GM19372 (cell line): ENCODE measurements at regions not wholly inside any gene's neighbourhood (a gene's known extent, or its start where the extent isn't known, plus 50 kb on each side); places are given as distances from the start of the nearest gene placed in this dataset.

Source experiments
- ATAC-seq: cut with Tn5 transposase; IDR thresholded peaks from one replicate; pipeline ENCODE4 v1.9.1; 2021; ENCODE audit warnings: mild to moderate bottlenecking, low read depth, moderate library complexity; ENCODE audit not compliant: unreplicated experiment

DNA sequence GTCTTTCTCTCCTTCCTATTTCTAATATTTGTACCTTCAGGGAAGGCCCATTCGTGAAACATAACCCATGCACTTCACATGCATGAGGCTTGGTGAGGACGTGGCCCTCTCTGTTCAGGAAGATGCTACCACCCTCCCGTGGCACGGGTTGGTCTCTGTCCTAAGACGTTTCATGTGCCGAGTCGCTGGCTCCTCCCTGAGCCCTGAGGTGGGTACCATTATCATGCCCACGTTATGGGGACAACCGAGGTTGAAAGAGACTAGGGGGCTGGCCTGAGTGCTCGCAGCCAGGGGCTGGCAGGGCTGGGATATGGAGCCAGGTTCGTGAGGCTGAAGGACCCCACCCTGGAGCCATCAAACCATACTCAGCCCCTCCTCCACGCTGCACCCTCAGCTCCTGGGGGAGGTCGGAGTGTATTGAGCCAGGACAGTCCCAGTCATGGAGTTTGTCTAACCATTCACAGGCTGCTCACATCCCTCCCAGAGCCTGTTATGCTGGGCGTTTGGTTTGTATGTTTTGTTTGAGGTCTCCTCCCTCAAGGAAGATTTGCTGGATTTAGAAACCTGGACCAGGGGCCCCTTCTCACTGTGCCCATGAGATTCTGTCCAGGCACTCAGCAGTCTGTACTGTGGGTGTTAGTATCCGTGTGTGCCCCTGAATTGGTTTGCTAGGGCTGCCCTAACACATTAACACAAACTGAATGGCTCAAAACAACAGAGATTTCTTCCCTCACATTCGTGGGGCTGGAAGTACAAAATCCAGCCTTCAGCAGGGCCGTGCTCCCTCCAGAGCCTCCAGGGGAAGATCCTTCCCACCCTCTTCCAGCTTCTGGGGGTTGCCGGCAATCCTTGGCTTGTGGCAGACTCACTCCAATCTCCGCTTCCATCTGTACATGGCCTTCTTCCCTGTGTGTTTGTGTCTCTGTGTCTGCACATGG is 88.3 kb downstream of the ANKRD60 start:
- ATAC-seq: no peak

DNA sequence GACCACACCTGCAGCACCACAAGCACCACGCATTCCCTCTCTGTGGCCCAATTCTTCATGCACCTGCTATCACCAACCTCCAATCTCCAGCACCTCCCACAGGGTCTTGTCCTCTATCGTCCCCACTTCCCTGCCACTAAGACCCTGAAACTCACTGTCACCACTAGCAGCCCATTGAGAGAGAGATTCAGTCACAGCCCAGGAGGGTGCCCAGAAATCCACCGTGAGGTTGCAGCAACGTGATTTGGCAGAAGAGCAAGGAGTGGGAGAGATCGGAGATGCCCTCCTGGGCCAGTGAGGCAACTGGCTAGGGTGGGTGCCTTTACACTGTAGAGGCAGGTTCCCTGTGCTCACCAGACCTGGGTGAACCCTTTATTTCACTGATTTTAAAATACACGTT is 90.1 kb downstream of the ANKRD60 start:
- ATAC-seq: no peak

DNA sequence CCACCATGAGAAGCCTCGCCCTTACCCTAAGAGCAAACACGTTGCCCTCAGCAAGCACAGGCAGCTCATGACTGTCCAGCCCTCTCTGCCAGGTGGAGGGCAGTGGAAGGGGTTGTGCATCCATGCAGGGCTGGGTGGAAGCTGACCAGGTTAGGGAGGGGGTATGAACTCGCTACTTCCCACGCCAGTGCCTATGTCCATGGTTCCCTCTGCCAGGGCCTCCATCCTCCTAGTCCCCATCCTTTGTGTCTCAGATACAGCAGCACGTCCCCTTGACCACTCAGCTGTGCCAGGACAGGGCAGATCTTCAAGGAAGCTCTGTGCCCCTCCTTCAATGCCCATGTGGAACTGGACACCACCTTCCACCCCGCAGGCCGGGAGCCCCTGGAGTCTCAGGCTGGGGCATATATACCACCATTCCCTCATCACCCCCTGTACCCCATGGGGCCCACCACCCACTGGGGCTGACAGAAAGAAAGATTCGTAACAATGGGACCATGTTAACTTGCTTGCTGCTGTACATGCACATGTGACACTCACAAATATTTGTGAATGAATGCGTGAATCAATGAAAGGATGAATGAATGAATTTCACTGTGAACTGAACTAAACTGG is 90.7 kb downstream of the ANKRD60 start:
- ATAC-seq: no peak

DNA sequence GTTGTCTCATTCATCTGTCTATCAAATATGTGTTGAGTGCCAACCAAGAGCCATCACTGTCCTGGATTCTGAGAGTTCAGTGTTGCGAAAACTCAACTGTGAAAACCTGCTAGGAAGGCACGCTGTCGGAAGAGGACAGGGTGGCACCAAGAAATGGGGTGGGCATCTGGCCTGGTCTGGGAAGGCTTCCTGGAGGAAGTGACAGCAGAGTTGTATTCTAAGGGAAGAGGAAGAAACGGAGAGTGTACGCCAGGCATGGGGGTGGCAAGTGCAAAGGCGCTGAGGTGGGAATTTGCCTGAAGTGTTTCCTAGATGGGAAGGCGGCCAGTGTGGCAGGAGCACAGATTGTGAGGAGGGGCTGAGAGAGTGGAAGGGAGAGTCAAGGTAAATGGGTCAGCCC is 91.2 kb downstream of the ANKRD60 start:
- ATAC-seq: no peak

DNA sequence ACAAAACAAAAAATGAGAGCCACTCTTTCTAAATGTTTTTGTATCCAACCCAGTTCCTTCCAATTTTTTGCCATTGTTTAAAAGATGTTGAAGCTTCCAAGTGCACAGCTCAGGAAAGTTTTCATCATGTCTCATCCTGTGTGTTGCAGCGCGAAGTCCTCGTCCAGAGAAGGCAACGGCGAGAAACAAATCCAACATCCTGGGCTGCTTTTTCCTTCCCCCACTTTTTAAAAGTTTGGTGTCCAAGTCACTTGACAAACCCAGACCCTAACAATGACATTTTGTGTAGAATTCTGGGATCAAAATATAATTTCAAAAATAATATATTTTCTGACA is 92.3 kb downstream of the ANKRD60 start:
- no peak for ATAC-seq

DNA sequence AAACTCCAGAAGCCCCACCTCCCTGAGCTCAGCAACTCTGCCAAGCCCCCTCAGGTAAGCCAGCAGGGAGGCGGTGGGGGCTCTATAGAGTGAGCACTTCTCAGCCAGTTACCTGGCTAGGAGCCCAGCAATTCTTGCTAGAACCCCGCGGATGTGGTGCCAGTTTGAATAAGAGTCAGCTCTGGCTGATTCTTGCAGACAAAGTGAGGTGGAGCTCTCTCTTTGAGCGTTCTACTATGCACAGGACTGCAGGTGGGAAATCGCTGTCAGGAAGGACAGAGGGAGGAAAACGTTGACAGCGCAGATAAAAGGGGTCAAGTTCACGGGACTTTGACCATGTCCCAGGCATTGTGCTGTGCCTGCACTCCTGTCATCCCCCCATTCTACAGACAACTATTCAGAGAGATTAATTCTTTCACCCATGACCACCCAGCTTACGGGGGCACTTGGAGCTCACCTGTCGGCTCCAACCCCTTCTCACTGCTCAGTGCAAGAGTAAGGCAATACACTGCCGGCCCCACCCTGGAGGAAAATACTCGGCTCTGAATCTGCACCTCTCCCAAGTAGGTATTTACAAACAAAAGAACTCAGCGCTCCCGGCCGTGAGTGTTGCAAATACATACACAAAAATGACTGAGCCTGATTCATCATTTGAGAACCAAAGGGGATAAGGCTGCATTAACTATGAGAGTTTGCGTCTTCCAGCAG is 92.9 kb downstream of the ANKRD60 start:
- no peak for ATAC-seq

DNA sequence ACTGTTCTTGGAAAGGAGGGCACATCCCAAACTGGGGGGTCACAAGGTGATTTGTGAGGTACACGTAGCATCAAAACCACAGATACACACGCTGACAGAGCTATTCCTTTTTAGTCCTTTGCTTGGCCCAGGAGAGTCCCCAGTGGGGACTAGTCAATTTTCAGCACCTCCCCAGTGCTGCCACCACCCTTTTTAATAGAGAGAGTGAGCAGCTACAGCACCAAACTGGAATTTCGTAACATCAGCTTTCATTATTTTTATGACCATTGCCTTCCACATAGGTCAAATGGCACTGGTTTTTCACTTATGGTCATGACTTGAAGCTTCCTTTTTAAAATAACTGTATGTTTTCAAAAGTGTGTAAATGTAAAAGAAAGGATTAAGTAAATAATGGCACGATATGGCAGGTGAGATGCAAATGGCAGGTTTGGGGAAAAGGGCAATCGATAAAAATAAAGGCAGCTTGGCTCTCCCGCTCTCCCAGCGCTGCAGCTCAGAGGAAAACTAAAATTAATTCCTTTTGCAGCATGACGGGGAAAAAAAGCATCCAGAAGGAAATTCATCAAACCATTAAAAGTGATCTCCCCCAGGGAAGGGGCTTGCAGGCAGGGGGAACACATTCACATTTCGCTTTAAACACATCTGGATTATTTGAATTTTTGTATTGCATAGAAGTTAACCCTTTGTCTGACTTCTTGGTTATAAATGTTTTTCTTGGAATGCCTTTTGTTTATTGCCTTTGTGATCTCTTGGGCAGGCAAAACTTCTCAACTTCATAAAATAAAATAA is 95.2 kb downstream of the ANKRD60 start:
- ATAC-seq: no peak

DNA sequence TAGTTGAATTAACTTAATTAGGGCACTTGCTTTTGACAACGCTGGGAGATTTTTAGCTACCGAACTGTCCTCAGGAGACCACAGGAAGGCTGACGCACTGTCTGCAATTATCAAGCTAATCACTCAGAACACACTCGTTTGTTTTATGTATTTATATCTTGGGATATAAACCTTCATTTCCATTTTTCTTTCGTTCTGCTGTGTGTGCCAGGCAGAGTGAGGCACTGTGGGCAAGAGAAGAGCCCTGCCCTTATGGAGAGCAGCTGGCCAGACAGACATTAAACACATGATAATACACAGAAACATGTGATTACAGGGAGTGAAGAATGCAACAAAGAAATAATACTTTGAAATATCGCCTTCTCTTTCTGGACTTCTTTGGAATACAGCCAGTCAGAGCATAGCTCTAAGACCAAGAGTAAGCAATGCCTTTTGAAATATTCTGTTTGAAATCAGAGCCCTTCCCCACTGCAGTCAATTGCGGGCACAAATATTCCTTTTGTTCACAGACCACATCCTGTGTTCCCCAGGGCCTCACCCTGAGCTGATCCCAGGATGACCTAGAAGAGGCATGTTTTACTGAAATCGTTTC is 96.8 kb downstream of the ANKRD60 start:
- ATAC-seq: no peak

DNA sequence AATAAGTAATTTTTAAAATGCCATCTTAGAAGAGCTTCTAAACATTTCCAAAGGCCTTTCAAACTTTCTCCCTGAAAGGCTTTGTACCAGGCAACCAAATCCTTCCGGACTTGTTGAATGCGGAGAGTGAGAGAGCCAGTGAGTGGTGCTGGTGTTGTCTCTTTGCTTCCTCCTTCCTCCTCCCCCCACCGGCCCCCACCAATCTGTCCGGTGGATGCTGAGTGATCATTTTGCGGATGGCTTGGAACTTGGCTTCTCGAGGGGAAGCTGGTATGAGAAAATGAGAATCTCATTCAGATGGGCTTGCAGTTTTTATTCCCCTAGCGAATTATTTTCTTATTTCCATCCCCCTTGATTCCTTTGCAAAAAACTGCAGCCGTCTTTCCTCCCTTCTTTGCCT is 97.3 kb downstream of the ANKRD60 start:
- no peak for ATAC-seq

DNA sequence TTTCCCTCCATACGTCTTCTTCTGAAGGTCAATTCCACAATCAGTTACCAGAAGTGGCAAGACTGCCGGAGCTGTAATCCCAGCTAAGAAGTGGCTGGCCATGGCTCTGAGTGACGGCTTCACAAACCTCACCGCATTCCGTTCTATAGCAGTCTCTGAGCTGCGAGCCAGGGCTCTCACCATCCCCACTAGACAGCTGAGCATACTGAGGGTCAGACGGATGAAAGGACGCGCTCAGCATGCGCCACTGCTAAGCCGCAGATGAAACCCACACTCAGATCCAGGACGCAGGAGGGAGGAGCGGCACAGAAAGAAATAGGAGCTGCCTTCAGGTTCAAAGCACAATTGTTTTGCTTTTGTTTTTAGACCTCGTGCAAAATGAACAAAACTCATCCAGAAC is 97.9 kb downstream of the ANKRD60 start:
- ATAC-seq: no peak

DNA sequence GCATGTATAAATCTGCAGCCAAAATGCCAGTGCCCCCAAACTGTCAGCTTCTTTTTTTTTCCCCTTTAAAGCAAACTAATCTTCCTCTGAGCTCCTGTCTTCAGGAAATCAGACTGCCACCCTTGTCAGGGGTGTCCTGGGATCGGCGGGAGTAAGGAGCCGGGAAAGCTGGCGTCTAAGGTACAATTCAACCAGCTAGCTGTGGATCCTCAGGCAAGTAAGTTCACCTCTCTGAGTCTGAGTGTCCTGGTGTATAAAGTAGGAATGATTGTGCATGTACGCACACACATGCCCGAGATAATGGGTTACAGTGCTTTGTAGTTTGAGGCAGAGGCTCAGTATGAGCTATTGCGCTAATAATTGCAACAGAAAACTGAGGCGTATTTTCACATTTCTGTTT is 98.3 kb downstream of the ANKRD60 start:
- no peak for ATAC-seq

DNA sequence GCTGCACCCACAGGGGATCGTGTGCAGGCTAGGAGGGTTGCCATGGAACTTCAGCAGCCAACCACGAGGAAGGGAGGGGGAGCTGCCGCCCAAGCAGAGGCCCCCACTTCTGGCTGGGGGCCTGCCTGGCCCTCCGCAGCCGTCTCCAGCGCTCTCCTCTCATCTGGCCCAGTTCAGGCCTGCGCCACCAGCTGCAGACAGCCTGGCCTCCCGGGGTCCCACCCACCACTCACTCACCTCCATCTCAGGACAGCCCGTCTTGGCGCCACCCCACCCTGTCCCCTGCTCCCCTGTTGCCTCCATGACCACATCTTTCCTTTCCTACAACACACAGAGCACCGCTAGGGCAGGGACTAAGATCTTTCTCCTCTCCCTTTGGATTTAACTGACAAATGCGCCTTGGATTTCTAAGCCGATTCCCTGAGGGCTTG is 98.7 kb downstream of the ANKRD60 start:
- no peak for ATAC-seq

DNA sequence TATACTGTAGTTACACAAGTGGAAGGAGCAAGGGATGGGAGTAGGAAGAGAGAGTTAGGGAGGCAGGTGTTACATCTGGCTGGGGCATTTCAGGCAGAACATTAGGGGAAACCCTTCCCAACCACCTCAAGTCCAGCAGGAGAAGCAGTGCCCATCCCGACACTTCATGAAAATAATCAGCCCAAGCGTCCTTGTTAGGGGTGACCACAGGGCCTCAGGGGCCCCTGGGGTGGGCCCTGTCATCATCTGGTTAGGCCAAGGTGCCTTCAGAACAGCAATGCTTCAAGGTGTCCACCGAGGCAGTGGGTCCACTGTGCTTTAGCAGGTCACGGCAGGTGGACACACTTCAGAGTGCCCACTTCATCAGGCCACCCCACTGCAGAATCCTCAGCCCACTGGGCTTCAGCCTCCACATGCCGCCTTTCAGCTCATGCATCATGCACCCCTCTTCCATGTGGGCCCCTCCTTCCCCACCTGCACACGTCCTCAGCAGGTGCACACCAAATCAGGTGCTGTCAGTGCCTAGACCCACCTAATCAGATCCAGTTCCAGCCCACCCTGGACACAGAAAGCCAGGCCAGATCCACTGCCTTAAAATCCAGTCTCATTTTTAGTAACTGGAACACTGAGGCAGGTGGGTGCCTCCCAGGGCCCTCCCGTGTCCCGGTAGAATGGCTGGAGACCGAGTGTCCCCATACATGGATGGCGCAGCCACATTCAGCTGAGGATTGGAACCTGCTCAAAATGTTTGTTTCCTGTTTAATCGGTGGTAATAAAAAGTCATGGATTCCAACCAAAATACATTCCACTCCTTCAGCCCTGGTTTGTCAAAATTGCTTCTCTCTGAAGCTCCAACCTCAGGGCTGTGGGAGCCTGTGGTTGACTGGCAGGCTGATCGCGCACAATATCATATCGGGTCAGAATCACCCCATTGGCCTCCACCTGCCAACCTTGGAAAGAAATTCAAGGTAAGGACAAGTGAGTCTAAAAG is 99.5 kb downstream of the ANKRD60 start:
- ATAC-seq: no peak

DNA sequence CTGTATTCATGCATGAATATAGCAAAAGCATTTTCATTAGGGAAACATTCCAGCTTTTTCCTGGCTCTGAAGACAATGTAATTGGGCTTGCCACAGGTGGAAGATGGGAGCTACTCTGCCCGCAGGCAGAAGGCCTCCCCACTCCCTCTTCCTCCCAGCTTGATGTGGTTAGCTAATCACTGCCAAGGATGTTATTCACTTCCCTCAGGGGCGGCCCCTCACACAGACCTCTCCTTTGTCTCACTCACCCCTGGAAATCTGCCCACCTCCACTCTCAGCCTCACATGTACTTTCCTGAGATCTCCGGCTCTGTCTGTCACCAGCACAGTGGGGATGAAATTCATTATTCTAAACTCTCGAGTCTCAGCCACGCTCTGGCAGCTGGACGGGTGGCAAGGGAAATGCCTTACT is 100.7 kb downstream of the ANKRD60 start:
- no peak for ATAC-seq

DNA sequence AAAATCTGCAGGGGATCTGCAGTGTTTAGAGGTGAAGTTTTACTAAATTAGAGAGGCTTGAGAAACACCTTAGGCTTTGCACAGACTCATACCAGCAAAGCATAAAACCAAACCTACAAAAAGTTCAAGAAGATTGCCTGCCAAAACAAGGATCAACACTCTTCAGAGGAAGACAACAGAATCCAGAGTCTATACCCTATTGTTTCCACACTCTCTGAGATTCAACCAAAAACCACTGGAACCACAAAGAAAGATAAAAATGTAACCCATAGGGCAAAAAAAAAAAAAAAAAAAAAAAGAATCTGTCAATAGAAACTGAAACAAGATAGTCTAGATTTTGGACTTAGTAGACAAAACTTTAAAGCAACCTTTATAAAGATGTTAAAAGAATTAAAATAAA is 102.7 kb downstream of the ANKRD60 start:
- ATAC-seq: no peak

DNA sequence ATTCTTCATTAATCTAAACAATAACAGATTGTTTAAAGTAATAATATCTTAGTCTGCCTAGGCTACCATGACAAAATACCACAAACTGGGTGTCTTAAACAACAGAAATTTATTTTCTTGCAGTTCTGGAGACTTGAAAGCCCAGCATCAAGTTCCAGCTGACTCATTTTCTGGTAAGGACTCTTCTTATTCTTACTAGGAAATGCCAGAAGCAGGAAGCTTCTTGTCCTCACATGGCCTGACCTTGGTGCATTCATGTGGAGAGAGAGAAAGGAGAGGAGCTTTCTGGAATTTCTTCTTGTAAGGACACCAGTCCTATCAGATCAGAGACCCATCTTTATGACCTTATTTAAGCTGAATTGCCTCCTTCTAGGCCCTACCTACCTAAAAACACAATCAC is 110.5 kb downstream of the ANKRD60 start:
- no peak for ATAC-seq

DNA sequence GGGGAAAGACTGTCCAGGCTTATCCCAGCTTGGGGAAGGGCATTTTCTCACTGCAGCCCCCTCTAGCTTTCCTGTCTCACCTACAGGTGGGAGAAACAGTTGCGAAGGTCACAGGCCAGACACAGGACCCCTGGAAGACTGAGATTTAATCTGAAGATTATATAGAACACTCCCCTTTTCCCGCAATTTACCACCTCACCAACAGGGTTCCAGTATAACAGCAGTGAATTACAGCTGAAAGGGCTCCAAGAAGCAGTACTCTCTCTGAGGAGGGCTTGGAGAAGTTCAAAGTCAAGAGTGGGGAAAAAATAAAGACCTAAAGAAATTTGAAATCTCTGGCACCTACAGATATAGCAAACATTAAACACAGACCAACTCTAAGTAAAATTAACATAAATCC is 111.9 kb downstream of the ANKRD60 start:
- ATAC-seq: no peak

DNA sequence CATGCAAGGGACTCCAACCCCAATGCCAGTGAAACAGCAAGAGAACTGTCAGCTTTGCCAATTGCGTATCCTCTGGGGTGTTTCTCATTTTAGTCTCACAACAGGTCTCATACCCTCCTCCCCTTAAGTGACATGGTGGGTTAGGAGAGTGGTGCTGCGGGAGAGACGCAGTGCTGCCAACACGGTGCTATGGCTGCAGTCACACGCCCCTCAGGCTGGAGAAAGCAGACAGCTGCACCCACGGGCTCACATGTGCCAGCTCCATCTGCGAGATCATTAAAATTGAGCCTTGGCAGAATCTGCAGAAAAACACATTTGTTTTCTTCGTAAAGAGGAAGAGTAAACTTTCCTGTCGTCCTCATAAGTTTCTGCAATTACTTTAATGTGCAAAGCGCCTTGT is 114.7 kb downstream of the ANKRD60 start:
- ATAC-seq: no peak
